K562 (cell line): ENCODE measurements at regions not wholly inside any gene's neighbourhood (a gene's known extent, or its start where the extent isn't known, plus 50 kb on each side); places are given as distances from the start of the nearest gene placed in this dataset.

Source experiments
- ATAC-seq: fragments of 200-7000 bp; cut with Tn5 transposase; 3 replicates; pipeline ENCODE4 v1.9.1; 2020; ENCODE audit warnings: moderate library complexity
- BruUV-seq: library from RNA; stranded (reverse); fragments of 400-500 nt; replicated peaks from 2 replicates; lab custom pipeline; 2021; lab: Mats Ljungman, UMichigan
- CTCF ChIA-PET: fragments of 300-600 bp; formaldehyde crosslinking; extraction: SDS; loops from one replicate; lab custom pipeline; 2021; ENCODE audit warnings: low intra/inter-chr PET ratio; lab: Yijun Ruan, JAX
- POLR2A ChIA-PET: fragments of 300-600, 350-650 bp; sonication (Branson Sonifier 250); formaldehyde crosslinking; extraction: SDS; loops from one replicate; lab custom pipeline; 2021; ENCODE audit warnings: antibody characterized with exemption, inconsistent platforms; lab: Yijun Ruan, JAX
- DNase-seq, 4 experiments: peaks; one replicate each; pipeline versions ENCODE4 v3.0.0 to v3.0.0-alpha.2; 2011 to 2018; ENCODE audit warnings: low spot score in 3 of 4, mixed read lengths in 3 of 4; ENCODE audit errors: extremely low read depth in 1 of 4
- FAIRE-seq: peaks from 2 replicates; lab custom pipeline; 2011; peaks lifted over from hg19 to GRCh38; lab: Jason Lieb, UNC
- H2AFZ ChIP-seq: 2 replicates; pipeline ENCODE4 v1.6.0; 2011; ENCODE audit warnings: low read depth, low read length, control low read depth, inconsistent platforms
- H3K27ac ChIP-seq: fragments of 200-600 bp; 3 replicates; pipeline ENCODE4 v1.8.0; 2011; ENCODE audit warnings: low read depth, mild to moderate bottlenecking, control low read depth, inconsistent platforms, low read length, moderate library complexity, mixed read lengths; ENCODE audit errors: extremely low read depth
- H3K27me3 ChIP-seq, 2 experiments: fragments of 300-600 bp in 1 of 2; 2 replicates in 1 of 2; 3 replicates in 1 of 2; pipeline versions ENCODE4 v1.6.0 to v1.8.0; 2011; ENCODE audit warnings: inconsistent platforms in 2 of 2, low read length in 2 of 2, mild to moderate bottlenecking in 1 of 2, mixed read lengths in 1 of 2, moderate library complexity in 1 of 2; ENCODE audit not compliant: control insufficient read depth in 2 of 2, insufficient read depth in 2 of 2
- H3K36me3 ChIP-seq: fragments of 300-600 bp; 3 replicates; pipeline ENCODE4 v1.8.0; 2011; ENCODE audit warnings: mild to moderate bottlenecking, low read length, inconsistent platforms; ENCODE audit not compliant: control insufficient read depth, insufficient read depth
- H3K4me1 ChIP-seq, 2 experiments: fragments of 200-600 bp in 1 of 2; replicated peaks in 1 of 2; 2 replicates in 1 of 2; 3 replicates in 1 of 2; pipeline versions ENCODE4 v1.5.1 to v1.8.0; 2011; ENCODE audit warnings: inconsistent platforms in 2 of 2, low read length in 2 of 2, mild to moderate bottlenecking in 1 of 2, mixed read lengths in 1 of 2, moderate library complexity in 1 of 2; ENCODE audit not compliant: control insufficient read depth in 2 of 2, insufficient read depth in 2 of 2
- H3K4me2 ChIP-seq: 2 replicates; pipeline ENCODE4 v1.6.1; 2011; ENCODE audit warnings: low read length, control low read depth, inconsistent platforms, mixed read lengths; ENCODE audit not compliant: insufficient read depth
- H3K4me3 ChIP-seq: fragments of 200-600 bp; sonication (generic), shearing (Covaris generic); 2 replicates; pipeline ENCODE4 v1.5.1; 2016; ENCODE audit warnings: control low read depth, inconsistent platforms
- H3K79me2 ChIP-seq: fragments of 200-600 bp; 3 replicates; pipeline ENCODE4 v1.8.0; 2011; ENCODE audit warnings: low read length, inconsistent platforms; ENCODE audit not compliant: control insufficient read depth, insufficient read depth
- H3K9ac ChIP-seq, 2 experiments: 2 replicates each; pipeline versions ENCODE4 v1.6.0 to v1.6.1; 2011; ENCODE audit warnings: low read depth in 2 of 2, low read length in 2 of 2, control low read depth in 1 of 2, inconsistent platforms in 1 of 2, mild to moderate bottlenecking in 1 of 2, mixed read lengths in 1 of 2; ENCODE audit not compliant: insufficient read depth in 1 of 2
- H3K9me1 ChIP-seq: one replicate; pipeline ENCODE4 v1.6.0; 2011; ENCODE audit warnings: inconsistent platforms, mild to moderate bottlenecking, low read length, moderate library complexity; ENCODE audit not compliant: control insufficient read depth, insufficient read depth
- H3K9me3 ChIP-seq: replicated peaks from 2 replicates; pipeline ENCODE4 v1.5.1; 2011; ENCODE audit warnings: low read depth, low read length, inconsistent platforms; ENCODE audit not compliant: control insufficient read depth, insufficient read depth
- H4K20me1 ChIP-seq: replicated peaks from 2 replicates; pipeline ENCODE4 v1.6.1; 2011; ENCODE audit warnings: low read length, inconsistent platforms, mixed read lengths; ENCODE audit not compliant: control insufficient read depth, insufficient read depth
- CHD4 ChIP-seq: fragments of 200-600 bp; sonication (generic); IDR thresholded peaks from 3 replicates; pipeline ENCODE4 v1.6.1; 2012; ENCODE audit warnings: low read depth, mild to moderate bottlenecking, mixed read lengths, low read length, inconsistent platforms; ENCODE audit not compliant: insufficient read depth, insufficient replicate concordance, poor library complexity, severe bottlenecking
- COPS2 ChIP-seq: fragments of 450-650 bp; conservative IDR thresholded peaks from 2 replicates; pipeline ENCODE4 v1.6.1; 2016; ENCODE audit warnings: mild to moderate bottlenecking, moderate library complexity
- KAT2B ChIP-seq: IDR thresholded peaks from one replicate; pipeline ENCODE4 v1.6.1; 2012; ENCODE audit warnings: low read depth, mild to moderate bottlenecking, control low read depth, inconsistent platforms, low read length, moderate library complexity
- MTA3 ChIP-seq: fragments of 450-650 bp; formaldehyde crosslinking; IDR thresholded peaks from 2 replicates; pipeline ENCODE4 v1.6.1; 2017; ENCODE audit warnings: mild to moderate bottlenecking, borderline replicate concordance
- PRPF4 ChIP-seq: fragments of 200-400 bp; formaldehyde crosslinking; IDR thresholded peaks from one replicate; pipeline ENCODE4 v1.6.1; 2017; ENCODE audit warnings: low read length, low read depth, mild to moderate bottlenecking; ENCODE audit not compliant: insufficient read depth, poor library complexity, severe bottlenecking
- PTRF ChIP-seq: fragments of 450-650 bp; IDR thresholded peaks from 2 replicates; pipeline ENCODE4 v1.6.1; 2016; ENCODE audit warnings: mild to moderate bottlenecking, missing genetic modification characterization, missing compliant biosample characterization
- RHOXF2B ChIP-seq: fragments of 250-450 bp; sonication (Bioruptor Pico); conservative IDR thresholded peaks from 2 replicates; pipeline ENCODE4 v1.5.1; 2021
- SMAD4 ChIP-seq: fragments of 250-450 bp; sonication (Bioruptor Pico); conservative IDR thresholded peaks from 2 replicates; pipeline ENCODE4 v1.8.0; 2021; ENCODE audit warnings: inconsistent platforms, mild to moderate bottlenecking, moderate library complexity
- STAT6 ChIP-seq: sonication (generic); formaldehyde crosslinking; IDR thresholded peaks from 2 replicates; pipeline ENCODE4 v1.8.1; 2023; ENCODE audit warnings: mild to moderate bottlenecking, missing genetic modification reagents
- USF2 ChIP-seq: sonication (generic); formaldehyde crosslinking; IDR thresholded peaks from 2 replicates; pipeline ENCODE4 v1.5.0; 2020; ENCODE audit warnings: missing genetic modification reagents
- ZNF232 ChIP-seq: sonication (generic); formaldehyde crosslinking; IDR thresholded peaks from 2 replicates; pipeline ENCODE4 v1.8.0; 2022; ENCODE audit warnings: mild to moderate bottlenecking, missing genetic modification reagents
- ZNF561 ChIP-seq: fragments of 450-650 bp; formaldehyde crosslinking; conservative IDR thresholded peaks from 2 replicates; pipeline ENCODE4 v1.4.0; 2020; ENCODE audit warnings: mild to moderate bottlenecking, moderate library complexity
- WGBS: fragments of 100-300 bp; shearing (Covaris generic); methylation state at CpG from one replicate; pipeline ENCODE4 v1.1.6; 2016; ENCODE audit warnings: low coverage, mixed read lengths; ENCODE audit not compliant: insufficient coverage; ENCODE audit errors: missing lambda C conversion rate; 5-methylcytosine and 5-hydroxymethylcytosine counted together
- in situ Hi-C: fragments of 300-500 bp; cut with MboI; formaldehyde crosslinking; loops from 4 replicates; pipeline ENCODE4 v1.15.0; 2018; ENCODE audit warnings: inconsistent platforms, mixed read lengths
- intact Hi-C: fragments of 100-400 bp; cut with micrococcal nuclease; formaldehyde crosslinking; loops from 2 replicates; pipeline ENCODE4 v1.14.2; 2022

GRCh38 chr7:10117815-10118214 is 855.9 kb upstream of the PHF14 start:
- H3K4me2 ChIP-seq = no peak overlapping the region
- peaks cover 2% of the 10 kb centered on the region; the same call in 1 of the 2 replicates for H3K9me3 ChIP-seq
- H2AFZ ChIP-seq = no peak overlapping the region
- H3K27ac ChIP-seq = no peak overlapping the region
- in situ Hi-C loops (no loop called here), intact Hi-C loops (no loop called here)
- H3K79me2 ChIP-seq = no peaks in the 10 kb centered on the region
- BruUV-seq = no TSS peak
- TF ChIP-seq CHD4 (no peak), COPS2 (no peak), STAT6 (no peak), USF2 (CRISPR knock-in tag) (no peak), ZNF561 (no peak), PRPF4 (no peak), MTA3 (no peak), KAT2B (no peak), RHOXF2B (CRISPR knock-in tag) (no peak), SMAD4 (no peak), ZNF232 (no peak), PTRF (no peak)
- CTCF ChIA-PET = no interaction called here
- no peak for FAIRE-seq
- no peak overlapping the region for H3K4me3 ChIP-seq
- H3K9me1 ChIP-seq = no peaks in the 10 kb centered on the region
- H4K20me1 ChIP-seq = no peaks in the 10 kb centered on the region
- no peaks in the 10 kb centered on the region for H3K27me3 ChIP-seq
- WGBS = 0% methylated on average over 1 of the region's 1 CpG
- no peak overlapping the region for H3K9ac ChIP-seq
- ATAC-seq = no peak
- H3K4me1 ChIP-seq = no peaks in the 10 kb centered on the region
- H3K36me3 ChIP-seq = no peaks in the 10 kb centered on the region
- no peak for DNase-seq
- POLR2A ChIA-PET = no interaction called here
